HEK293T (cell line): ENCODE measurements at regions not wholly inside any gene's neighbourhood (a gene's known extent, or its start where the extent isn't known, plus 50 kb on each side); places are given as distances from the start of the nearest gene placed in this dataset.

Experiments used
- CTCF ChIA-PET: fragments of 350-600 bp; formaldehyde crosslinking; extraction: SDS; loops from one replicate; lab custom pipeline; 2021; ENCODE audit warnings: antibody characterized with exemption, inconsistent platforms; lab: Yijun Ruan, JAX
- POLR2A ChIA-PET: fragments of 350-600 bp; formaldehyde crosslinking; extraction: SDS; loops from one replicate; lab custom pipeline; 2020; ENCODE audit warnings: antibody characterized with exemption, inconsistent platforms; lab: Yijun Ruan, JAX
- DNase-seq: peaks from one replicate; pipeline ENCODE4 v3.0.0; 2012; ENCODE audit warnings: mixed read lengths; ENCODE audit errors: extremely low spot score
- ARNT ChIP-seq: fragments of 450-650 bp; IDR thresholded peaks from 2 replicates; pipeline ENCODE4 v1.6.1; 2017; ENCODE audit warnings: mild to moderate bottlenecking
- BHLHE40 ChIP-seq: fragments of 450-650 bp; IDR thresholded peaks from 2 replicates; pipeline ENCODE4 v1.6.1; 2016; ENCODE audit warnings: mild to moderate bottlenecking, moderate library complexity, borderline replicate concordance
- CTBP1 ChIP-seq: fragments of 450-650 bp; IDR thresholded peaks from 2 replicates; pipeline ENCODE4 v1.6.1; 2016; ENCODE audit warnings: borderline replicate concordance
- ELF4 ChIP-seq: fragments of 450-650 bp; IDR thresholded peaks from 2 replicates; pipeline ENCODE4 v1.6.1; 2017; ENCODE audit warnings: antibody characterized with exemption
- FOXA1 ChIP-seq: fragments of 450-650 bp; IDR thresholded peaks from 2 replicates; pipeline ENCODE4 v1.6.1; 2016; ENCODE audit warnings: mild to moderate bottlenecking
- FOXK2 ChIP-seq: fragments of 450-650 bp; IDR thresholded peaks from 2 replicates; pipeline ENCODE4 v1.6.1; 2016; ENCODE audit warnings: mild to moderate bottlenecking
- FOXM1 ChIP-seq: fragments of 450-650 bp; IDR thresholded peaks from 2 replicates; pipeline ENCODE4 v1.6.1; 2017; ENCODE audit warnings: mild to moderate bottlenecking, borderline replicate concordance
- HDGF ChIP-seq: fragments of 450-650 bp; IDR thresholded peaks from 2 replicates; pipeline ENCODE4 v1.6.1; 2017; ENCODE audit warnings: antibody characterized with exemption, borderline replicate concordance
- L3MBTL2 ChIP-seq: fragments of 450-650 bp; conservative IDR thresholded peaks from 2 replicates; pipeline ENCODE4 v1.6.1; 2016; ENCODE audit warnings: mild to moderate bottlenecking
- LEF1 ChIP-seq: fragments of 450-650 bp; IDR thresholded peaks from 2 replicates; pipeline ENCODE4 v1.6.1; 2017; ENCODE audit warnings: mild to moderate bottlenecking, borderline replicate concordance
- NFRKB ChIP-seq: fragments of 450-650 bp; IDR thresholded peaks from 2 replicates; pipeline ENCODE4 v1.6.1; 2016; ENCODE audit warnings: mild to moderate bottlenecking, moderate library complexity
- SP1 ChIP-seq: fragments of 450-650 bp; IDR thresholded peaks from 2 replicates; pipeline ENCODE4 v1.6.1; 2017
- SUZ12 ChIP-seq: fragments of 450-650 bp; IDR thresholded peaks from 2 replicates; pipeline ENCODE4 v1.6.1; 2016; ENCODE audit warnings: mild to moderate bottlenecking
- TARDBP ChIP-seq: fragments of 450-650 bp; IDR thresholded peaks from 2 replicates; pipeline ENCODE4 v1.6.1; 2016
- ZNF384 ChIP-seq: fragments of 450-650 bp; IDR thresholded peaks from 2 replicates; pipeline ENCODE4 v1.6.1; 2016
- TF ChIP-seq, protein P1 (sequence below): fragments of 450-650 bp; IDR thresholded peaks from 2 replicates; pipeline ENCODE4 v1.6.1; 2016

DNA sequence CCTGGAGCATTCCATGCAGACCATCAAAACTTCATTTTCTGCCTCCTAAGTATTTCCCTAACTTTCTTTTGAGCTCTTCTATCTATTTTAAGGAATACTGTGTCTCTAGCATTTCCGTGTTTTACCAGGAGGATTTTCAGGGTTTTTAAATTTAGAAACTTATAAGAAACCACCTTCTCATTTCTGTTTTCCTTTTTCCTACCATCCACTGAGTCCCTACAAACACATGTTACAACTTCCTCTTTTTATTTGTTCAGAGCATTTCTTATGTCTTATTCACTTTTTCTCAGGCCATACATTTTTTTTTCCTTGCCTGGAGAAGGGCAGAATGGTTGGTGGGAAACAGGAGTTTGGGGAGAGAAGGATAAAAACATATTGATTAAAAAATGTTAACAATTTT lies 130.0 kb upstream of the BMP5 start:
- CTCF ChIA-PET, result no interaction called here
- TF ChIP-seq ELF4 (no peak), ARNT (no peak), HDGF (no peak), SP1 (no peak), FOXM1 (no peak), FOXA1 (no peak), FOXK2 (no peak), LEF1 (no peak), TARDBP (no peak), NFRKB (no peak), SUZ12 (no peak), CTBP1 (no peak), ZNF384 (no peak), L3MBTL2 (no peak), BHLHE40 (no peak)
- TF ChIP-seq, protein P1, sequence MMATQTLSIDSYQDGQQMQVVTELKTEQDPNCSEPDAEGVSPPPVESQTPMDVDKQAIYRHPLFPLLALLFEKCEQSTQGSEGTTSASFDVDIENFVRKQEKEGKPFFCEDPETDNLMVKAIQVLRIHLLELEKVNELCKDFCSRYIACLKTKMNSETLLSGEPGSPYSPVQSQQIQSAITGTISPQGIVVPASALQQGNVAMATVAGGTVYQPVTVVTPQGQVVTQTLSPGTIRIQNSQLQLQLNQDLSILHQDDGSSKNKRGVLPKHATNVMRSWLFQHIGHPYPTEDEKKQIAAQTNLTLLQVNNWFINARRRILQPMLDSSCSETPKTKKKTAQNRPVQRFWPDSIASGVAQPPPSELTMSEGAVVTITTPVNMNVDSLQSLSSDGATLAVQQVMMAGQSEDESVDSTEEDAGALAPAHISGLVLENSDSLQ, result no peak
- POLR2A ChIA-PET, result no interaction called here
- no peak for DNase-seq

DNA sequence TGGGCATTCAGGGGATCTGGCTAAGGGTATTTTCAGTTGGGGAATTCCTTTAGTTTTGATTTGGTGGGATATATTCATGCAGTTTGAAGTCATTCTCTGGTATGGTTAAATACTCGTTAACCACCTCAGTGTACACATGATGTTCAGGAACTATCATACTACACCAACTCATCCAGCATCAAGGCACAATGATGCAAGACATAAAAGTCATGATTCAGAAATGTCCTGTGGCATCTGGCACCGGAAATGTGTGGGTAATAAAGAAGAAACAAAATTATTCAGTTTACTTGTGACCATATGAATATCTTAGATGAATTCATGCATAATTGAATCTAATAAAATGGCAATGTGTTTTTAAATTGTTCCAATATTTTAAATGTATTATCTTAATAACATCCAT lies 129.0 kb upstream of the BMP5 start:
- ChIA-PET POLR2A (no interaction called here), CTCF (no interaction called here)
- no peak for DNase-seq
- no peak for TF ChIP-seq ELF4
- TF ChIP-seq SP1, result no peak
- no peak for TF ChIP-seq SUZ12
- TF ChIP-seq HDGF, result no peak
- TF ChIP-seq LEF1, result no peak
- TF ChIP-seq L3MBTL2, result no peak
- no peak for TF ChIP-seq FOXM1
- no peak for TF ChIP-seq FOXA1
- TF ChIP-seq FOXK2, result no peak

DNA sequence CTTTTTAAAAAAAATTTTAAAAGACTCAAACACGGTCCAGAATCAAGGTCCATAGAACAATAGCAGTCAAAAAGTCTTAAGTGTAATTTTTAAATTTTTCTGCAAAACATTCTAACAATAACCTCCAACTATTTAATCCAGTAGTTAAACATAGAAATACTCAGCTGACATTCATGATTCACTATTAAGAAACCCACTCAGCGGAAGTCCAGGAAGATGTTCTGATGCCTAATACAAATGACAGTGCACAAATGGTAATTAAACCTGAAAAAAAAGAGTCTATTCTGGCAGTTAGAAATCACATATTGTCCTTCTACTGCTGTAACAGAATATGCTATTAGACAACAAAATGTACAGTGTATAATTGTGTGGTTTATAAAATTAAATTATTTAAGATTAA lies 128.2 kb upstream of the BMP5 start:
- POLR2A ChIA-PET, result no interaction called here
- no peak for TF ChIP-seq TARDBP
- TF ChIP-seq BHLHE40, result no peak
- TF ChIP-seq LEF1, result no peak
- DNase-seq, result no peak
- CTCF ChIA-PET, result no interaction called here

DNA sequence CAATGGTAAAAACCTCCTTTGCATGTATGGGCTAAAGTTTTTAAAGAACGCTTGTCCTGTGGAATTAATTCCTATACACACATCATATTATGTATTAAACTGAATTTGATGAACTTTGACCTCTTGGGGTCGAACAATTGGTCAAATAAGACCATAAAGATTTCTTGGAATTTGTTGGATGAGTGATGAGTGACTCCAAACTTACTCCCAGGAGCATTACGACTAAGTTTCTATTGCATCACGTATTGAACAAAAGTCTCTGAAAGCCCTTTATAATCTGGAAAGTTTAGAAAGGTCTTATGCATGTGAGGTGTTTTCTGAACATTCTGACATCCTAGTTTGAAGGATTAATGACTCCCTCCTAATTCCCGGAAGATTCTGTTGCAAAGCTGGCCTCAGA lies 126.9 kb upstream of the BMP5 start:
- no peak for DNase-seq
- TF ChIP-seq CTBP1 (no peak), FOXA1 (no peak), L3MBTL2 (no peak), ZNF384 (no peak), TARDBP (no peak), ELF4 (no peak), SP1 (no peak), SUZ12 (no peak), NFRKB (no peak)
- TF ChIP-seq, protein P1, result no peak
- ChIA-PET POLR2A (no interaction called here), CTCF (no interaction called here)

DNA sequence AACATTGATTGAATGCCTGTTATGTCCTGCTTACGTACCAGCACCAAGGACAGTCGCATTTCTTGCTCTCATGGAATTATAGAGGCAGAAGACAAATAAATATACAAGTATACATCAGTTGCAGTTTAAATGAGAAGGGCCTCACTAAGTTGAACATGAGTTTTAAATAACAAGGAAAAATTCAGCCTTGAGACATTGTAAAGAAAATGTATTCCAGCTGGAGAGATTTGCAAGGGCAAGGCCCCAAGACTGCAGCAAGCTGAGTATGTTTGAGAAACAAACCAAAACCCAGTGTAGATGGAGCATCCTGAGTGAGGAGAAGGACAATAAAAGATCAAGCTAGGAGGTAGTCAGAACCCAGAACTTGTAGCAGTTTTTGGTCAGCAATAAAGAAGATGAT lies 123.2 kb upstream of the BMP5 start:
- ChIA-PET POLR2A (no interaction called here), CTCF (no interaction called here)
- TF ChIP-seq FOXM1 (no peak), L3MBTL2 (no peak), HDGF (no peak), FOXA1 (no peak), TARDBP (no peak), SUZ12 (no peak), CTBP1 (no peak), NFRKB (no peak), ARNT (no peak), BHLHE40 (no peak), ELF4 (no peak)
- DNase-seq, result no peak

DNA sequence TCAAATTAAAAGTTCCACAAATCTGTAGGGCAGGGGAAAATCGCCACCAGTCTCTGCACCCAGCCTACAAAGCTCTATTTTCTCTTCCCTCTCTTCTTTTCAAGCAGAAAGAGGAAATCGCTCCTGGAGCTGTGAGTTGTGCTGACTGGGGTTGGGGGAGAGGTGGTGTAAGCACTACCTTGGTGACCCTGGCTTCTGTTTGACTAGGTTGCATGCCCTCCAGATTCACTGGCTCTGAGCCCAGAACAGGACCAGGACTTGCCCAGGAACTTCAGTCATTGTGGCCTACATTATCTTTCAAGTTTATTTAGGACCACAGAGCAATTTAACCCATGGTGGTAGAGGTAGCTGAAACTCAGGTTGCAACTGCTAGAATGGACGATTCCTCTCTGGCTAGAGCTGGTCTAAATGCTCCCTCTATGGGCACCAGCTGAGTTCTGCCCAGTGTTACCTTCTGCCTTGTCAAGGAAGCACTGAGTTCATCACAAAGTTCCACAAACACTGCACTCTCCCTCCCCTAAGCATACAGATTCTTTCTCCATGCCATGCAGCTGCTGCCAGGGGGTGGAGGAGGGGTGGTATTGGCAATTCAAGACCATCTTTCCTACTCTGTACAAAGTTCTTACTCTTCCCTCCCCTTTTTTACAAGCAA lies 122.0 kb upstream of the BMP5 start:
- ChIA-PET CTCF (interaction anchor here (0.7 kb wide), 1 partner anchor 54 kb away, joined by 3 read pairs; no protein-coding TSS in a partner anchor), POLR2A (no interaction called here)
- no peak for TF ChIP-seq SUZ12
- TF ChIP-seq ARNT, result no peak
- DNase-seq, result no peak

DNA sequence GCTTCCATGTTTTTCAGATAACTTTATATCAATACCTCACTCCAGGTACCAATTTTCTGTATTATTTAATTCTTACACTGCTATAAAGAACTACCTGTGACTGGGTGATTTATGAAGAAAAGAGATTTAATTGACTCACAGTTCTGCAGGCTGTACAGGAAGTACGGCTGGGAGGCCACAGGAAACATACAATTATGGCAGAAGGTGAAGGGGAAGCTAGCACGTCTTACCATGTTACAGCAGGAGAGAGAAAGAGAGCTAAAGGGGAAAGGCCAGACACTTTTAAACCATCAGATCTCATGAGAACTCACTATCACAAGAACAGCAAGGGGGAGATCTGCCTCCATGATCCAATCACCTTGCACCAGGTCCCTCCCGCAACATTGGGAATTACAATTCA lies 119.1 kb upstream of the BMP5 start:
- POLR2A ChIA-PET, result no interaction called here
- CTCF ChIA-PET, result no interaction called here
- no peak for DNase-seq
- TF ChIP-seq SUZ12, result no peak
- TF ChIP-seq SP1, result no peak
- no peak for TF ChIP-seq FOXA1
- TF ChIP-seq TARDBP, result no peak
- TF ChIP-seq FOXM1, result no peak
- TF ChIP-seq, protein P1, result no peak
- no peak for TF ChIP-seq NFRKB
- TF ChIP-seq BHLHE40, result no peak
- no peak for TF ChIP-seq LEF1
- no peak for TF ChIP-seq HDGF
